ENCODE measurements at regions not wholly inside any gene's neighbourhood (a gene's known extent, or its start where the extent isn't known, plus 50 kb on each side); places are given as distances from the start of the nearest gene placed in this dataset.

GRCh38 chr3:23747841-23748240, 57.9 kb upstream of the UBE2E1 start:
- DNase-seq (ENCODE audit: low spot score) = no peak

DNA sequence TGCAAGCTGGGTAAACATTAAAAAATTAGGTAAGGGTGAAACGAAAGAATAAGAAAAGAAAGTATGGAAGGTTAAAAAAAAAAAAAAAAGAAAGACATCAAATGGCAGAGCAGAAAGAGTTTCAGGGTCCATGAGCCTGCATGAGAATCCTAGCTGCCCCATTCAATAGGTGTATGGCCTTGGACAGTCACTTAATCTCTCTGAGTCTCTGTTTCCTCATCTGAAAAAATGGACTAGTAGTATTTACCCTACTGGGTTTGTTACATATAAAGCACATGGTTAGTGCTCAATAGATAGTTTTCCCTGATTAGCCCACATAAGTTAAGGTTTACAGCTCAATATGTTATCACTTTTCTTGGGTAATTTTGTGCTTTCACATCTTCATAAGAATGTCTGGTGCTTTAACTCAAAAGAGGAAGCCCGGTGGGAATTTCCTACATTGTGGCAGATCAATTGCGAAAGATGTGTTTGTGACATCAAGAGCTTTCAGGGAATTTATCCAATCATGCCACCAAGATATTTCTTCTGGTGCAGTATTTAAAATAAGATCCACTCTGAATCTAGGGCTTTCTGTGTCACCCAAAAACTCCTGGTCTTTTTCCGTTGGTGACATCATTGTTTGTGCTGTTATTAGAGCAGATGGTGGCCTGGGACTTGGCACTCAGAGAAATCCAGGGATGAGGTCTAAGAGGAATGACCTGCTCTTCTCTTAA, 57.2 kb upstream of the UBE2E1 start:
- no peak for DNase-seq (ENCODE audit: low spot score)

DNA sequence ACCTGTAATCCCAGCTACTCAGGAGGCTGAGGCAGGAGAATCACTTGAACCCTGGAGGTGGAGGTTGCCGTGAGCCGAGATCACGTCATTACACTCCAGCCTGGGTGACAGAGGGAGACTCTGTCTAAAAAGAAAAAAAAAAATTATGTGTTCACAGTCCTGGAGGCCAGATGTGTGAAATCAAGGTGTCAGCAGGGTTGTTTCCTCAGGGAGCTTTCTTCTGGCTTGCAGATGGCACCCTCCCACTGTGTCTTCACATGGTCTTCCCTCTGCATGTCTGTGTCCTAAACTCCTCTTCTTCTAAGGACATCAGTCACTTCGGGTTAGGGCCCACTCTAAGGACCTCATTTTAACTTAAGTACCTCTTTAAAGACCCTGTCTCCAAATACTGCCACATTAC, 56.1 kb upstream of the UBE2E1 start:
- DNase-seq (ENCODE audit: low spot score) = no peak

GRCh38 chr3:23750573-23751210, 55.1 kb upstream of the UBE2E1 start:
- DNase-seq (ENCODE audit: low spot score) = no peak

DNA sequence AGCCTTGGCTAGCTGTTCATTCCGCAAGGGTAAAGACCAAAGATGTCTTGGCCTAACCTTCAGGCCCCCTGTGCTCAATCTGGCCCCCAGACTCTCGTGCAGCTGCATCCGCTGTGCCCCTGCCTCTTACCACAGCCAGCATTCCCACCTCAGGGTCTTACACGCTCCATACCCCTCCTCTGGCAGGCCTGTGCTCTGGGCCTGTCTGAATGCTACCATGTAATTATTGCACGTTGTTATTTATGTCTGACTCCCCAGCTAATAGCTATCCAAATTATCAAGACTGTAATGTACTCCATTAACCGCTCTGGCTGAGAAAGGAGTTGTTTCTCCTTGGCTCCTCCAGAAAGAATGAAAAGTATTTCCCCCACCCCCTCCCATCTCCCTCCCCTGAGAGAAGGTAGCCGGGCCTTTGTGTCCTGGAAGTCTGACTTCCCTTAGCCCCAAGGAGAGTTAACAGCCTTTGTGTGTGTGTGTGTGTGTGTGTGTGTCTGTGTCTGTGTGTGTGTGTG, 54.5 kb upstream of the UBE2E1 start:
- no peak for DNase-seq (ENCODE audit: low spot score)

GRCh38 chr3:23752126-23752525, 53.6 kb upstream of the UBE2E1 start:
- DNase-seq (ENCODE audit: low spot score) = no peak

GRCh38 chr3:23754215-23754614, 51.5 kb upstream of the UBE2E1 start:
- no peak for DNase-seq (ENCODE audit: low spot score)
